CD8-positive, alpha-beta memory T cell (primary cell): ENCODE measurements at regions not wholly inside any gene's neighbourhood (a gene's known extent, or its start where the extent isn't known, plus 50 kb on each side); places are given as distances from the start of the nearest gene placed in this dataset.

ENCODE experiments used
- CTCF ChIA-PET: fragments of 350-600 bp; sonication (Branson Sonifier 250); formaldehyde crosslinking; loops from one replicate; lab custom pipeline; 2021; ENCODE audit warnings: antibody characterized with exemption; lab: Charles Lee
- POLR2A ChIA-PET: fragments of 350-600 bp; sonication (Branson Sonifier 250); formaldehyde crosslinking; loops from one replicate; lab custom pipeline; 2021; ENCODE audit warnings: antibody characterized with exemption; lab: Charles Lee
- DNase-seq, 5 donors: peaks; one replicate each; pipeline versions ENCODE4 v3.0.0 to v3.0.0-alpha.2; 2020 to 2022; ENCODE audit warnings: mixed read lengths in 1 of 5
- H3K27ac ChIP-seq: one replicate; pipeline ENCODE4 v1.7.0; 2013; ENCODE audit warnings: low read depth, mild to moderate bottlenecking, low read length, moderate library complexity
- H3K27me3 ChIP-seq: 2 replicates; pipeline ENCODE4 v1.7.0; 2013; ENCODE audit warnings: low read length, mild to moderate bottlenecking; ENCODE audit not compliant: insufficient read depth, poor library complexity, severe bottlenecking
- H3K36me3 ChIP-seq: 2 replicates; pipeline ENCODE4 v1.7.0; 2013; ENCODE audit warnings: mild to moderate bottlenecking, low read length, moderate library complexity; ENCODE audit not compliant: insufficient read depth
- H3K4me1 ChIP-seq: 2 replicates; pipeline ENCODE4 v1.7.0; 2013; ENCODE audit warnings: mild to moderate bottlenecking, low read length, moderate library complexity; ENCODE audit not compliant: insufficient read depth
- H3K4me3 ChIP-seq: 2 replicates; pipeline ENCODE4 v1.7.0; 2013; ENCODE audit warnings: mild to moderate bottlenecking, low read length
- H3K9me3 ChIP-seq: 2 replicates; pipeline ENCODE4 v1.7.0; 2013; ENCODE audit warnings: mild to moderate bottlenecking, low read length
- H3K27ac Mint-ChIP-seq, 8 donors: one replicate each; pipeline ENCODE4 v1.8.0; 2020 to 2021; ENCODE audit warnings: mixed read lengths in 8 of 8, mild to moderate bottlenecking in 6 of 8, inconsistent platforms in 3 of 8, moderate library complexity in 3 of 8
- H3K27me3 Mint-ChIP-seq, 2 donors: one replicate each; pipeline ENCODE4 v1.8.0; 2020 to 2021; ENCODE audit warnings: mixed read lengths in 2 of 2, mild to moderate bottlenecking in 1 of 2, moderate library complexity in 1 of 2
- H3K36me3 Mint-ChIP-seq, 3 donors: one replicate each; pipeline ENCODE4 v1.8.0; 2020 to 2021; ENCODE audit warnings: mixed read lengths in 3 of 3, inconsistent platforms in 1 of 3, mild to moderate bottlenecking in 1 of 3
- H3K4me1 Mint-ChIP-seq, 3 donors: one replicate each; pipeline ENCODE4 v1.8.0; 2020 to 2021; ENCODE audit warnings: mixed read lengths in 3 of 3, inconsistent platforms in 1 of 3, mild to moderate bottlenecking in 1 of 3
- H3K4me3 Mint-ChIP-seq, 7 donors: one replicate each; pipeline ENCODE4 v1.8.0; 2020 to 2021; ENCODE audit warnings: mixed read lengths in 7 of 7, mild to moderate bottlenecking in 6 of 7, moderate library complexity in 4 of 7, inconsistent platforms in 2 of 7
- H3K9me3 Mint-ChIP-seq, 5 donors: one replicate each; pipeline ENCODE4 v1.8.0; 2020 to 2022; ENCODE audit warnings: mixed read lengths in 5 of 5, mild to moderate bottlenecking in 3 of 5, moderate library complexity in 2 of 5, inconsistent platforms in 1 of 5

GRCh38 chr5:164020116-164020515 lies 514.7 kb downstream of the MAT2B start:
- H3K36me3 ChIP-seq = no peaks in the 10 kb centered on the region
- H3K27ac Mint-ChIP-seq = no peak overlapping the region
- no peaks in the 10 kb centered on the region for H3K4me1 ChIP-seq
- no peak overlapping the region for H3K4me3 ChIP-seq
- no peak overlapping the region for H3K27ac ChIP-seq
- no peak overlapping the region for H3K4me3 Mint-ChIP-seq
- no peaks in the 10 kb centered on the region for H3K36me3 Mint-ChIP-seq
- no peak for DNase-seq
- ChIA-PET CTCF (no interaction called here), POLR2A (no interaction called here)
- H3K27me3 ChIP-seq = no peaks in the 10 kb centered on the region
- H3K27me3 Mint-ChIP-seq = no peaks in the 10 kb centered on the region
- no peaks in the 10 kb centered on the region for H3K9me3 ChIP-seq
- H3K4me1 Mint-ChIP-seq = no peaks in the 10 kb centered on the region
- peaks cover 0 to 8% (median under 1%) of the 10 kb centered on the region in 5 donors for H3K9me3 Mint-ChIP-seq

- H3K36me3 Mint-ChIP-seq = no peaks in the 10 kb centered on the region
- H3K4me1 ChIP-seq = no peaks in the 10 kb centered on the region
- no peak overlapping the region for H3K4me3 ChIP-seq
- no peak overlapping the region for H3K27ac Mint-ChIP-seq
- H3K9me3 ChIP-seq = no peaks in the 10 kb centered on the region
- ChIA-PET POLR2A (no interaction called here), CTCF (no interaction called here)
- H3K27me3 Mint-ChIP-seq = peaks cover 0 to 1% of the 10 kb centered on the region in 2 donors
- H3K4me1 Mint-ChIP-seq = no peaks in the 10 kb centered on the region
- peaks cover 0 to 12% (median 3%) of the 10 kb centered on the region in 5 donors for H3K9me3 Mint-ChIP-seq
- H3K4me3 Mint-ChIP-seq = no peak overlapping the region
- no peak for DNase-seq
- no peak overlapping the region for H3K27ac ChIP-seq
- no peaks in the 10 kb centered on the region for H3K36me3 ChIP-seq
- H3K27me3 ChIP-seq = no peaks in the 10 kb centered on the region
These were observed 522.3 kb downstream of the MAT2B start for GRCh38 chr5:164027738-164028137.

- H3K27ac Mint-ChIP-seq = no peak overlapping the region
- no peak for DNase-seq
- no peaks in the 10 kb centered on the region for H3K27me3 Mint-ChIP-seq
- Histone ChIP-seq H3K4me1 (no peaks in the 10 kb centered on the region), H3K9me3 (no peaks in the 10 kb centered on the region), H3K36me3 (no peaks in the 10 kb centered on the region), H3K27ac (no peak overlapping the region), H3K4me3 (no peak overlapping the region), H3K27me3 (no peaks in the 10 kb centered on the region)
- POLR2A ChIA-PET = no interaction called here
- CTCF ChIA-PET = no interaction called here
- H3K4me1 Mint-ChIP-seq = no peaks in the 10 kb centered on the region
- no peaks in the 10 kb centered on the region for H3K36me3 Mint-ChIP-seq
- no peak overlapping the region for H3K4me3 Mint-ChIP-seq
- peaks cover 0 to 28% (median 6%) of the 10 kb centered on the region in 5 donors for H3K9me3 Mint-ChIP-seq
These were observed 532.8 kb downstream of the MAT2B start for GRCh38 chr5:164038128-164038783.

GRCh38 chr5:164041105-164041504 lies 535.7 kb downstream of the MAT2B start:
- Histone ChIP-seq H3K27me3 (no peaks in the 10 kb centered on the region), H3K4me1 (no peaks in the 10 kb centered on the region), H3K9me3 (no peaks in the 10 kb centered on the region), H3K4me3 (no peak overlapping the region), H3K36me3 (no peaks in the 10 kb centered on the region), H3K27ac (no peak overlapping the region)
- Mint-ChIP-seq H3K27me3 (no peaks in the 10 kb centered on the region), H3K27ac (no peak overlapping the region), H3K36me3 (no peaks in the 10 kb centered on the region), H3K9me3 (peaks cover 2 to 34% (median 3%) of the 10 kb centered on the region in 5 donors), H3K4me3 (no peak overlapping the region), H3K4me1 (no peaks in the 10 kb centered on the region)
- DNase-seq = no peak
- ChIA-PET CTCF (no interaction called here), POLR2A (no interaction called here)

- Histone ChIP-seq H3K36me3 (no peaks in the 10 kb centered on the region), H3K9me3 (no peaks in the 10 kb centered on the region), H3K4me3 (no peak overlapping the region), H3K4me1 (no peaks in the 10 kb centered on the region), H3K27ac (no peak overlapping the region), H3K27me3 (no peaks in the 10 kb centered on the region)
- POLR2A ChIA-PET = no interaction called here
- H3K9me3 Mint-ChIP-seq = peaks cover 0 to 14% (median 2%) of the 10 kb centered on the region in 5 donors
- H3K4me3 Mint-ChIP-seq = no peak overlapping the region
- DNase-seq = no peak
- H3K4me1 Mint-ChIP-seq = no peaks in the 10 kb centered on the region
- no peaks in the 10 kb centered on the region for H3K36me3 Mint-ChIP-seq
- CTCF ChIA-PET = no interaction called here
- no peaks in the 10 kb centered on the region for H3K27me3 Mint-ChIP-seq
- H3K27ac Mint-ChIP-seq = no peak overlapping the region
These were observed 543.0 kb downstream of the MAT2B start for GRCh38 chr5:164048359-164048926.

- no peaks in the 10 kb centered on the region for H3K36me3 Mint-ChIP-seq
- no peak overlapping the region for H3K27ac ChIP-seq
These were observed 546.3 kb downstream of the MAT2B start for GRCh38 chr5:164051745-164052144.

GRCh38 chr5:164052536-164053093 lies 547.2 kb downstream of the MAT2B start:
- no peak overlapping the region for H3K4me3 ChIP-seq
- no peaks in the 10 kb centered on the region for H3K9me3 ChIP-seq
- H3K27ac ChIP-seq = no peak overlapping the region
- H3K9me3 Mint-ChIP-seq = peaks cover 0 to 12% (median 2%) of the 10 kb centered on the region in 5 donors
- no peaks in the 10 kb centered on the region for H3K27me3 ChIP-seq
- no peak for DNase-seq
- CTCF ChIA-PET = no interaction called here
- no peaks in the 10 kb centered on the region for H3K4me1 ChIP-seq
- H3K27ac Mint-ChIP-seq = no peak overlapping the region
- no peaks in the 10 kb centered on the region for H3K4me1 Mint-ChIP-seq
- no peaks in the 10 kb centered on the region for H3K27me3 Mint-ChIP-seq
- no peak overlapping the region for H3K4me3 Mint-ChIP-seq
- no peaks in the 10 kb centered on the region for H3K36me3 ChIP-seq
- POLR2A ChIA-PET = no interaction called here
- H3K36me3 Mint-ChIP-seq = no peaks in the 10 kb centered on the region

More at GRCh38 chr5:164051745-164052144, 546.3 kb downstream of the MAT2B start:
- H3K9me3 ChIP-seq = no peaks in the 10 kb centered on the region
- H3K27ac Mint-ChIP-seq = no peak overlapping the region
- H3K27me3 ChIP-seq = no peaks in the 10 kb centered on the region
- POLR2A ChIA-PET = no interaction called here
- DNase-seq = no peak
- no peaks in the 10 kb centered on the region for H3K36me3 ChIP-seq
- peaks cover 0 to 12% (median 2%) of the 10 kb centered on the region in 5 donors for H3K9me3 Mint-ChIP-seq
- H3K4me1 Mint-ChIP-seq = no peaks in the 10 kb centered on the region
- H3K4me3 Mint-ChIP-seq = no peak overlapping the region
- CTCF ChIA-PET = no interaction called here
- H3K27me3 Mint-ChIP-seq = no peaks in the 10 kb centered on the region
- H3K4me3 ChIP-seq = no peak overlapping the region
- no peaks in the 10 kb centered on the region for H3K4me1 ChIP-seq

GRCh38 chr5:164053123-164053522 lies 547.7 kb downstream of the MAT2B start:
- no peaks in the 10 kb centered on the region for H3K27me3 ChIP-seq
- H3K4me3 ChIP-seq = no peak overlapping the region
- ChIA-PET POLR2A (no interaction called here), CTCF (no interaction called here)
- H3K9me3 ChIP-seq = no peaks in the 10 kb centered on the region
- Mint-ChIP-seq H3K4me3 (no peak overlapping the region), H3K27me3 (no peaks in the 10 kb centered on the region), H3K27ac (no peak overlapping the region), H3K9me3 (peaks cover 0 to 12% (median 2%) of the 10 kb centered on the region in 5 donors), H3K36me3 (no peaks in the 10 kb centered on the region), H3K4me1 (no peaks in the 10 kb centered on the region)
- H3K27ac ChIP-seq = no peak overlapping the region
- H3K36me3 ChIP-seq = no peaks in the 10 kb centered on the region
- H3K4me1 ChIP-seq = no peaks in the 10 kb centered on the region
- DNase-seq = no peak
